ENCODE measurements at regions not wholly inside any gene's neighbourhood (a gene's known extent, or its start where the extent isn't known, plus 50 kb on each side); places are given as distances from the start of the nearest gene placed in this dataset.

DNA sequence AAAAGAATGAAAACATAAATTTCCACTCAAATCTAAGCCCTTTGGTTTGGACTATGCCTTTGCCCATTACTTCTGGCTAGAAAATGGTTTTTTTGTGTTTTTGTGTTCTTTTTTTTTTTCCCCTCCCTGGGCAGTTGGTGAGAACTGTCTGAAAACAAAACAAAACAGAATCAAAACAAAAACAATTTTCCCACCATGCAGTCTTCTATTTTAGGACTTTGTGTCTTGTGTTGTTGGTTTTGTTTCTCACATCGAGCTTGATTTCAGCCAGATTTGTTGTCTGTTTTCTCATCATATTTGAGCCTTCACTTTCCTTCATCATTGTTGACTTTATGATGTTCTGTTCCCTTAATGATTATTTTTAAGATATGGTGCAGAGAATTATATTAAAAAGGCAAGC, 206.3 kb downstream of the MACC1 start:
- TF ChIP-seq FOXP2 (optimal IDR thresholded peaks at IDR 0.05; ENCODE audit: control extremely low read depth, extremely low read length, insufficient read depth) (no peak), POLR2AphosphoS5 (IDR thresholded peaks at IDR 0.05; ENCODE audit: borderline replicate concordance, low read depth, low read length) (no peak), EZH2 (IDR thresholded peaks at IDR 0.05) (no peak)
- Histone ChIP-seq H3K36me3 (ENCODE audit: insufficient read depth, low read length) (no peaks in the 10 kb centered on the region), H3K9ac (ENCODE audit: insufficient read length) (no peak overlapping the region), H3K9me3 (ENCODE audit: low read depth, low read length) (no peaks in the 10 kb centered on the region), H3K4me3 (no peak overlapping the region), H3K27ac (no peak overlapping the region)
- no peak for DNase-seq (ENCODE audit: low read depth, low spot score)

DNA sequence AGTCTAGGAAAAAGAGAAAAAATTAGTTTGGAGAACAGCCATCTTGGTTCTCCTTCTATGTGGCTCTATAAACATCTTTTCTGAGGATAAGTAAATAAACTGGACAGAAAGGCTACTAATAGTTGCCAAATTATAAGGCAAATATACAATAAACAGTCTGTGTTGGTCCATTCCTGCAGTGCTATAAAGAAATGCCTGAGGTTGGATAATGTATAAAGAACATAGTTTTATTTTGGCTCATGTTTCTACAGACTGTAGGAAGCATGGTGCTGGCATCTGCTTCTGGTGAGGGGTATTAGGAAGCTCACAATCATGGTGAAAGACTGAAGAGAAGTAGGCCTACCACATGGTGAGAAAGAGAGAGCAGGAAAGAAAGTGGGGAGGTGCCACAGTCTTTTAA, 209.7 kb downstream of the MACC1 start:
- no peak for DNase-seq (ENCODE audit: low read depth, low spot score)
- Histone ChIP-seq H3K4me3 (no peak overlapping the region), H3K9ac (ENCODE audit: insufficient read length) (no peak overlapping the region), H3K9me3 (ENCODE audit: low read depth, low read length) (no peaks in the 10 kb centered on the region), H3K27ac (no peak overlapping the region), H3K36me3 (ENCODE audit: insufficient read depth, low read length) (no peaks in the 10 kb centered on the region)
- TF ChIP-seq EZH2 (IDR thresholded peaks at IDR 0.05) (no peak), FOXP2 (optimal IDR thresholded peaks at IDR 0.05; ENCODE audit: control extremely low read depth, extremely low read length, insufficient read depth) (no peak), POLR2AphosphoS5 (IDR thresholded peaks at IDR 0.05; ENCODE audit: borderline replicate concordance, low read depth, low read length) (no peak)

GRCh38 chr7:20005081-20005480, 212.1 kb downstream of the MACC1 start:
- no peak overlapping the region for H3K4me3 ChIP-seq
- H3K36me3 ChIP-seq (ENCODE audit: insufficient read depth, low read length), result no peaks in the 10 kb centered on the region
- H3K9me3 ChIP-seq (ENCODE audit: low read depth, low read length), result no peaks in the 10 kb centered on the region; the same call in 1 of the 2 replicates
- H3K9ac ChIP-seq (ENCODE audit: insufficient read length), result no peak overlapping the region
- H3K27ac ChIP-seq, result no peak overlapping the region
- no peak for DNase-seq (ENCODE audit: low read depth, low spot score)
- no peak for TF ChIP-seq FOXP2 (optimal IDR thresholded peaks at IDR 0.05; ENCODE audit: control extremely low read depth, extremely low read length, insufficient read depth)
- TF ChIP-seq EZH2 (IDR thresholded peaks at IDR 0.05), result no peak
- no peak for TF ChIP-seq POLR2AphosphoS5 (IDR thresholded peaks at IDR 0.05; ENCODE audit: borderline replicate concordance, low read depth, low read length)

DNA sequence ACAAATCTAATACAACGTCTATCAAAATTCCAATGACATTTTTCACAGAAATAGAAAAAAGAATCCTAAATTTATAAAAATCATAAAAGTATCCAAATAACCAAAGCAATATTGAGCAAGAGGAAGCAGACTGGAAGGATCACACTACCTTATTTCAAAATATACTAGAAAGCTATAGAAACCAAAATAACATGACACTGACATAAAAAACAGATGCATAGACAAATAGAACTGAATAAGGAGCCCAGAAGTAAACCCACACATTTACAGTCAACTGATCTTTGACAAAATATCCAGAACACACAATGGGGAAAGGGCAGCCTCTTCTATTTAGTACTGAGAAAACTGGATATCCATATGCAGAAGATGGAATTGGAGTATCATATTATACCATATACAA, 217.5 kb downstream of the MACC1 start:
- no peak overlapping the region for H3K4me3 ChIP-seq
- TF ChIP-seq POLR2AphosphoS5 (IDR thresholded peaks at IDR 0.05; ENCODE audit: borderline replicate concordance, low read depth, low read length), result no peak
- TF ChIP-seq EZH2 (IDR thresholded peaks at IDR 0.05), result no peak
- TF ChIP-seq FOXP2 (optimal IDR thresholded peaks at IDR 0.05; ENCODE audit: control extremely low read depth, extremely low read length, insufficient read depth), result no peak
- H3K9me3 ChIP-seq (ENCODE audit: low read depth, low read length), result no peaks in the 10 kb centered on the region; the same call in 1 of the 2 replicates
- no peak overlapping the region for H3K9ac ChIP-seq (ENCODE audit: insufficient read length)
- DNase-seq (ENCODE audit: low read depth, low spot score), result no peak
- no peak overlapping the region for H3K27ac ChIP-seq
- no peaks in the 10 kb centered on the region for H3K36me3 ChIP-seq (ENCODE audit: insufficient read depth, low read length)

DNA sequence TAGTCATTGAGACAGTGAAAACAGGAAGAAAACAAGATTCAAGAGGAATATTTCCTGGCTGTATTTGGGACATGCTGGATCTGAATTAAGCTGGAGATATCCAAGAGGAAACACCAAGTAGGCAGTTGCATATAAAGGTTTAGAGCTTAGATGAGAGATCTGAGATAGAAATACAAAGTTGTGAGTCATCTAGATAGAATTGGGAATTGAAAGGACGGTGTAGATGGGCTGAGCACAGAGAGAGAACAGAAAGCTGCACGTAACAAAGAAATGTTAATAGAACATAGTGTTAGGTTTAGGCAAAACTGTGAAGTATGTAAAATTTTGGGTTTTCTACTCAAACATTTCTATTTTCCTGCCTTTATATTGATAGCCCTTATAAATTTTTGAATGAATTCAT, 218.5 kb upstream of the TMEM196 start:
- no peak for DNase-seq (ENCODE audit: low read depth, low spot score)
- Histone ChIP-seq H3K36me3 (ENCODE audit: insufficient read depth, low read length) (no peaks in the 10 kb centered on the region), H3K9me3 (ENCODE audit: low read depth, low read length) (no peaks in the 10 kb centered on the region), H3K4me3 (no peak overlapping the region), H3K27ac (no peak overlapping the region), H3K9ac (ENCODE audit: insufficient read length) (no peak overlapping the region)
- no peak for TF ChIP-seq EZH2 (IDR thresholded peaks at IDR 0.05)
- no peak for TF ChIP-seq FOXP2 (optimal IDR thresholded peaks at IDR 0.05; ENCODE audit: control extremely low read depth, extremely low read length, insufficient read depth)
- no peak for TF ChIP-seq POLR2AphosphoS5 (IDR thresholded peaks at IDR 0.05; ENCODE audit: borderline replicate concordance, low read depth, low read length)

DNA sequence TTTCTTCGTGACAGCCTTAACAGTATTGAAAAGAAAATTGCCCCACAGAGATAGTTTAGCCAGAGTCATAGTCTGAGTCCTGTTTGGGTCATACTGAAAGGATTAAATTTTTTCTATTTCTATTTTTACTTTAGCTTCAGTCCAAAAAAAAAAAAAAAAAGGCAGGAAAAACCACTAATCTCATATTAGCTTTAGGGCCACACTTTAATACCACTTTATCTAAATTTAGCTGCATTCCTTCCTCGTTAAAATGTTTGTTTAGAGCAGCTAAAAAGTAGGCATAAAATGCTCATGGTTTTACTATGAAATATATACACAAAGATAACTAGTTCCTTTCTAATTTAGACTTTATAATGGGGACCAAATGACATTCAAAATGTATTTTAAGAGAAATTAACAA, 216.5 kb upstream of the TMEM196 start:
- no peaks in the 10 kb centered on the region for H3K36me3 ChIP-seq (ENCODE audit: insufficient read depth, low read length)
- peak overlapping the region; percentile 26; the same call in 1 of the 2 replicates for H3K27ac ChIP-seq
- H3K9ac ChIP-seq (ENCODE audit: insufficient read length), result no peak overlapping the region
- DNase-seq (ENCODE audit: low read depth, low spot score), result no peak
- no peaks in the 10 kb centered on the region for H3K9me3 ChIP-seq (ENCODE audit: low read depth, low read length)
- no peak overlapping the region for H3K4me3 ChIP-seq
- TF ChIP-seq EZH2 (IDR thresholded peaks at IDR 0.05), result no peak
- no peak for TF ChIP-seq POLR2AphosphoS5 (IDR thresholded peaks at IDR 0.05; ENCODE audit: borderline replicate concordance, low read depth, low read length)
- no peak for TF ChIP-seq FOXP2 (optimal IDR thresholded peaks at IDR 0.05; ENCODE audit: control extremely low read depth, extremely low read length, insufficient read depth)

- Histone ChIP-seq H3K9me3 (ENCODE audit: low read depth, low read length) (no peaks in the 10 kb centered on the region), H3K9ac (ENCODE audit: insufficient read length) (no peak overlapping the region), H3K4me3 (no peak overlapping the region), H3K36me3 (ENCODE audit: insufficient read depth, low read length) (no peaks in the 10 kb centered on the region), H3K27ac (no peak overlapping the region)
- DNase-seq (ENCODE audit: low read depth, low spot score), result no peak
- TF ChIP-seq EZH2 (IDR thresholded peaks at IDR 0.05) (no peak), POLR2AphosphoS5 (IDR thresholded peaks at IDR 0.05; ENCODE audit: borderline replicate concordance, low read depth, low read length) (no peak), FOXP2 (optimal IDR thresholded peaks at IDR 0.05; ENCODE audit: control extremely low read depth, extremely low read length, insufficient read depth) (no peak)
These were observed 215.4 kb upstream of the TMEM196 start for GRCh38 chr7:19988860-19989259.

- Histone ChIP-seq H3K9me3 (ENCODE audit: low read depth, low read length) (no peaks in the 10 kb centered on the region), H3K36me3 (ENCODE audit: insufficient read depth, low read length) (no peaks in the 10 kb centered on the region), H3K27ac (no peak overlapping the region), H3K4me3 (no peak overlapping the region), H3K9ac (ENCODE audit: insufficient read length) (no peak overlapping the region)
- DNase-seq (ENCODE audit: low read depth, low spot score), result no peak
- TF ChIP-seq POLR2AphosphoS5 (IDR thresholded peaks at IDR 0.05; ENCODE audit: borderline replicate concordance, low read depth, low read length) (no peak), EZH2 (IDR thresholded peaks at IDR 0.05) (no peak), FOXP2 (optimal IDR thresholded peaks at IDR 0.05; ENCODE audit: control extremely low read depth, extremely low read length, insufficient read depth) (no peak)
These were observed 210.8 kb upstream of the TMEM196 start for GRCh38 chr7:19984231-19984632.
